GM10248 (cell line): ENCODE measurements at regions not wholly inside any gene's neighbourhood (a gene's known extent, or its start where the extent isn't known, plus 50 kb on each side); places are given as distances from the start of the nearest gene placed in this dataset.

Experiments used
- CTCF ChIA-PET: fragments of 300-600 bp; sonication (Branson Sonifier 250); formaldehyde crosslinking; extraction: SDS; loops from one replicate; lab custom pipeline; 2021; ENCODE audit warnings: antibody characterized with exemption; lab: Yijun Ruan, JAX
- POLR2A ChIA-PET: fragments of 350-650 bp; sonication (Branson Sonifier 250); formaldehyde crosslinking; extraction: SDS; loops from one replicate; lab custom pipeline; 2020; ENCODE audit warnings: antibody characterized with exemption; lab: Yijun Ruan, JAX
- DNase-seq: peaks from one replicate; pipeline ENCODE4 v3.0.0; 2012; ENCODE audit errors: extremely low spot score
- CTCF ChIP-seq: IDR thresholded peaks from 2 replicates; pipeline ENCODE4 v1.5.1; 2012; ENCODE audit warnings: mild to moderate bottlenecking, low read depth; ENCODE audit errors: extremely low read depth, missing control alignments, control extremely low read depth

GRCh38 chr7:13540429-13540828 is 449.0 kb downstream of the ETV1 start:
- no peak for DNase-seq
- ChIA-PET CTCF (interaction anchor here (1.8 to 2.1 kb wide), 3 partner anchors 15 to 25 kb away, joined by 5 to 7 read pairs (median 6); no protein-coding TSS in a partner anchor), POLR2A (no interaction called here)
- TF ChIP-seq CTCF = no peak

GRCh38 chr7:13541326-13541725 is 448.1 kb downstream of the ETV1 start:
- CTCF ChIA-PET = no interaction called here
- no peak for TF ChIP-seq CTCF
- DNase-seq = no peak

GRCh38 chr7:13542451-13542850 is 447.0 kb downstream of the ETV1 start:
- no peak for TF ChIP-seq CTCF
- CTCF ChIA-PET = no interaction called here
- no peak for DNase-seq
- POLR2A ChIA-PET = no interaction called here

More at GRCh38 chr7:13541326-13541725, 448.1 kb downstream of the ETV1 start:
- POLR2A ChIA-PET = no interaction called here

- POLR2A ChIA-PET = no interaction called here
- CTCF ChIA-PET = no interaction called here
- no peak for DNase-seq
- no peak for TF ChIP-seq CTCF
These were observed 438.0 kb downstream of the ETV1 start for GRCh38 chr7:13551503-13551902.

- no peak for TF ChIP-seq CTCF
- CTCF ChIA-PET = interaction anchor here (1.3 kb wide), 1 partner anchor 12 kb away, joined by 3 read pairs; no protein-coding TSS in a partner anchor
- POLR2A ChIA-PET = no interaction called here
- DNase-seq = no peak
These were observed 429.0 kb downstream of the ETV1 start for GRCh38 chr7:13560441-13560840.

- no peak for DNase-seq
- POLR2A ChIA-PET = no interaction called here
- no peak for TF ChIP-seq CTCF
- CTCF ChIA-PET = interaction anchor here (1.6 kb wide), 1 partner anchor 14 kb away, joined by 5 read pairs; no protein-coding TSS in a partner anchor
These were observed 426.2 kb downstream of the ETV1 start for GRCh38 chr7:13563257-13563656.
